Upper lobe of left lung (tissue), 6 donors: ENCODE measurements at regions not wholly inside any gene's neighbourhood (a gene's known extent, or its start where the extent isn't known, plus 50 kb on each side); places are given as distances from the start of the nearest gene placed in this dataset.

Experiments used
- ATAC-seq, 2 donors: fragments of 200-7000 bp; cut with Tn5 transposase; one replicate each; pipeline ENCODE4 v1.9.1; 2022; ENCODE audit warnings: mild to moderate bottlenecking in 2 of 2, moderate library complexity in 2 of 2; ENCODE audit not compliant: low FRiP score in 2 of 2
- DNase-seq, 2 donors: peaks; one replicate each; pipeline ENCODE4 v3.0.0-alpha.2; 2019 to 2020
- H3K27ac ChIP-seq, 4 donors: fragments of 200-600 bp; sonication (generic); one replicate each; pipeline ENCODE4 v1.5.1; 2016 to 2019
- H3K27me3 ChIP-seq, 4 donors: fragments of 200-600 bp; sonication (generic); one replicate each; pipeline ENCODE4 v1.5.1; 2017 to 2019
- H3K36me3 ChIP-seq, 4 donors: fragments of 200-600 bp; sonication (generic); one replicate each; pipeline ENCODE4 v1.5.1; 2016 to 2019
- H3K4me1 ChIP-seq, 4 donors: fragments of 200-600 bp; sonication (generic); one replicate each; pipeline ENCODE4 v1.5.1; 2018 to 2019
- H3K4me3 ChIP-seq, 4 donors: fragments of 200-600 bp; sonication (generic); one replicate each; pipeline ENCODE4 v1.5.1; 2017 to 2019; ENCODE audit warnings: mild to moderate bottlenecking in 2 of 4, moderate library complexity in 1 of 4
- H3K9me3 ChIP-seq, 4 donors: fragments of 200-600 bp; sonication (generic); one replicate each; pipeline ENCODE4 v1.5.1; 2018 to 2019
- EP300 ChIP-seq, 4 donors: sonication (generic); formaldehyde crosslinking; IDR thresholded peaks; one replicate each; pipeline ENCODE4 v1.5.1; 2017; ENCODE audit warnings: antibody characterized with exemption in 4 of 4, control low read depth in 2 of 4
- POLR2A ChIP-seq, 4 donors: fragments of 450-650 bp; IDR thresholded peaks; one replicate each; pipeline ENCODE4 v1.5.1; 2016 to 2017; ENCODE audit warnings: antibody characterized with exemption in 4 of 4, mild to moderate bottlenecking in 2 of 4
- POLR2AphosphoS5 ChIP-seq, 2 donors: sonication (generic); formaldehyde crosslinking; IDR thresholded peaks; one replicate each; pipeline ENCODE4 v1.5.1; 2017; ENCODE audit warnings: antibody characterized with exemption in 2 of 2
- WGBS, 2 donors: methylation state at CpG; one replicate each; pipeline ENCODE4 v1.1.5; 2017 to 2018; 5-methylcytosine and 5-hydroxymethylcytosine counted together
- TF ChIP-seq, protein P1 (sequence below), 6 experiments: fragments of 450-650 bp in 4 of 6; fragments of 200-600 bp in 2 of 6; sonication (generic) in 2 of 6; IDR thresholded peaks; one replicate each; pipeline ENCODE4 v1.5.1; 2016 to 2019; ENCODE audit warnings: antibody characterized with exemption in 6 of 6
- donor health status: DM: no; HTN: no; CAD: no; lungs with moderate emphysema.
- donor health status: DM: no; HTN: yes; CAD: no; lungs with severe emphysema.

DNA sequence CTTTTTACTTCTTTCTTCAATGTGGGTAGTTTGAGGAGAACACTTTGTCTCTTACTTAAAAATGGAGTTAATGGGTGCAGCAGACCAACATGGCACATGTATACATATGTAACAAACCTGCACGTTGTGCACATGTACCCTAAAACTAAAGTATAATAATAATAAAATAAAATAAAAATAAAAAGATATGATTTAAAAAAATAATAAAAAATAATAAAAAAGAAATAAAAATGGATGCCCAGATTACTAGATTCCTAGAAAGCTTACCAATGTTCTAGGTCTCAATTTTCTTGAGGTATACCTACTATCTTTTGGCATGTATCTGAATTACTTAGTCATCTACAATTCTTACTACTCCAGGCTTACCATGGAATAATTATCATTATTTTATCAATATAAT lies 2001.6 kb upstream of the CDH9 start:
- Histone ChIP-seq H3K27me3 (no peaks in the 10 kb centered on the region), H3K4me3 (no peak overlapping the region), H3K4me1 (no peaks in the 10 kb centered on the region), H3K9me3 (no peaks in the 10 kb centered on the region), H3K36me3 (no peaks in the 10 kb centered on the region), H3K27ac (no peak overlapping the region)
- no peak for DNase-seq
- no peak for ATAC-seq
- 67 to 72% methylated on average over 1 of the region's 1 CpG for WGBS, 2 donors
- TF ChIP-seq POLR2A (IDR thresholded peaks at IDR 0.05) (no peak), EP300 (IDR thresholded peaks at IDR 0.05) (no peak)

DNA sequence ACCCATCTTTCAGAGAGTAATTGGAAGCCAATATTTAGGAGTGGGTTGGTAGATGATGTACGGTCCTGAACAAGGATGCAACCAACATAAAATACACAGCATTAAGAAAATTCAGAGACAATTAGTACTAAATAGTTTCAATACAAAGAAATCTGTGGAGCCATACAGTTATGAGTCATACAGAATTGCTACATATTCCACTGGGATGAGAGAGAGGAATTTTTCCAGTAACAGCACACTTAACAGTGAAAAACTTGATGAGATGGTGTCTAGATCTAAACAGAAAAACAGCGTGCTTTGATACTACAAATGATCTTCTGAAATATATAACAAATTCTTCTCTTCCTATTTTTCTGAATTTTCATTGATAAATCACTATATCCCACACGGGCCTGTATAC lies 1999.3 kb upstream of the CDH9 start:
- Histone ChIP-seq H3K4me3 (no peak overlapping the region), H3K27ac (no peak overlapping the region), H3K36me3 (no peaks in the 10 kb centered on the region), H3K9me3 (no peaks in the 10 kb centered on the region), H3K4me1 (no peaks in the 10 kb centered on the region), H3K27me3 (no peaks in the 10 kb centered on the region)
- TF ChIP-seq POLR2A (IDR thresholded peaks at IDR 0.05) (no peak), POLR2AphosphoS5 (IDR thresholded peaks at IDR 0.05) (no peak), EP300 (IDR thresholded peaks at IDR 0.05) (no peak)
- TF ChIP-seq, protein P1, sequence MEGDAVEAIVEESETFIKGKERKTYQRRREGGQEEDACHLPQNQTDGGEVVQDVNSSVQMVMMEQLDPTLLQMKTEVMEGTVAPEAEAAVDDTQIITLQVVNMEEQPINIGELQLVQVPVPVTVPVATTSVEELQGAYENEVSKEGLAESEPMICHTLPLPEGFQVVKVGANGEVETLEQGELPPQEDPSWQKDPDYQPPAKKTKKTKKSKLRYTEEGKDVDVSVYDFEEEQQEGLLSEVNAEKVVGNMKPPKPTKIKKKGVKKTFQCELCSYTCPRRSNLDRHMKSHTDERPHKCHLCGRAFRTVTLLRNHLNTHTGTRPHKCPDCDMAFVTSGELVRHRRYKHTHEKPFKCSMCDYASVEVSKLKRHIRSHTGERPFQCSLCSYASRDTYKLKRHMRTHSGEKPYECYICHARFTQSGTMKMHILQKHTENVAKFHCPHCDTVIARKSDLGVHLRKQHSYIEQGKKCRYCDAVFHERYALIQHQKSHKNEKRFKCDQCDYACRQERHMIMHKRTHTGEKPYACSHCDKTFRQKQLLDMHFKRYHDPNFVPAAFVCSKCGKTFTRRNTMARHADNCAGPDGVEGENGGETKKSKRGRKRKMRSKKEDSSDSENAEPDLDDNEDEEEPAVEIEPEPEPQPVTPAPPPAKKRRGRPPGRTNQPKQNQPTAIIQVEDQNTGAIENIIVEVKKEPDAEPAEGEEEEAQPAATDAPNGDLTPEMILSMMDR (IDR thresholded peaks at IDR 0.05): no peak
- ATAC-seq: no peak
- DNase-seq: no peak
- 78% methylated on average over 3 of the region's 3 CpGs for WGBS, 2 donors

DNA sequence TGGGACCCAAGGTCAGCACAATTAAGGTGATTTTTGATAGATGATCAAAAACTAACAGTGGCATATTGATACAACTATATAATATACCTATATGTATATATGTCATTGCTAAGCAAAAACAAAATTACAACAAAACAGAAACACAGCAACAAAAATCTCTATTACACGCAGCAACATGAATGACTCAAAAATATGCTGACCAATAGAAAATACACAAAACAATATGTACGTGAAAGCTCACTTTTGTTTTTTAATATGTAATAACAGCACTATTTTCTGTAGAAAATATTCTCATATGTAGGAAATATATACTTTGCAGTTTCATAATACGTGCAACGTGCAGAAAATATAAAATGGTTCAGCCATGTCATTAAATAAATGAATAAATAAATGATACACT lies 1985.7 kb upstream of the CDH9 start:
- Histone ChIP-seq H3K36me3 (no peaks in the 10 kb centered on the region), H3K4me3 (no peak overlapping the region), H3K9me3 (no peaks in the 10 kb centered on the region), H3K27ac (no peak overlapping the region), H3K4me1 (no peaks in the 10 kb centered on the region), H3K27me3 (no peaks in the 10 kb centered on the region)
- ATAC-seq (no peak), DNase-seq (no peak)
- no peak for TF ChIP-seq POLR2A (IDR thresholded peaks at IDR 0.05)
- no peak for TF ChIP-seq EP300 (IDR thresholded peaks at IDR 0.05)
- TF ChIP-seq, protein P1 (IDR thresholded peaks at IDR 0.05): no peak
- TF ChIP-seq POLR2AphosphoS5 (IDR thresholded peaks at IDR 0.05): no peak
- 94 to 95% methylated on average over 4 of the region's 4 CpGs for WGBS, 2 donors

DNA sequence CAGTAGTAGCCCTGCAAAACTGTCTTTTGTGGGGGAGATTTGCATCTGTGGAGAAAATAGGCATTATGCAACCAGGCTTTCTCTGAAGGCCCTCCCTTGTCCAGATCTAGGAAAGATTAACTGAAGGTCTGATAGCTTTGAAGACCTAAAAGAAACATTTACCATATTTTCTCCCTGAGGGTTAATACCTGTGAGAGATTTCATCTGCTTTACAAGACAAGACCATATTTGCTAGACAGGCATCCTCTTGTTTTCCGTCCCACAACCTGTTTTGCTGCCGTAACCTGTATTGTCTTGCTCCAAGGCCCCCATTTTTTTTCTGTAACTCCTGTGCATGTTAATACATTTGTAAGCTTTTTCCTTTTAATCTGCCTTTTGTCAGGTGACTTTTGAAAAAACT lies 1985.2 kb upstream of the CDH9 start:
- no peaks in the 10 kb centered on the region for H3K36me3 ChIP-seq
- H3K4me1 ChIP-seq: no peaks in the 10 kb centered on the region
- WGBS, 2 donors: 45 to 48% methylated on average over 2 of the region's 2 CpGs
- no peaks in the 10 kb centered on the region for H3K27me3 ChIP-seq
- no peaks in the 10 kb centered on the region for H3K9me3 ChIP-seq
- DNase-seq (no peak), ATAC-seq (no peak)
- no peak overlapping the region for H3K4me3 ChIP-seq
- no peak for TF ChIP-seq POLR2A (IDR thresholded peaks at IDR 0.05)
- no peak for TF ChIP-seq POLR2AphosphoS5 (IDR thresholded peaks at IDR 0.05)
- no peak for TF ChIP-seq EP300 (IDR thresholded peaks at IDR 0.05)
- H3K27ac ChIP-seq: no peak overlapping the region

DNA sequence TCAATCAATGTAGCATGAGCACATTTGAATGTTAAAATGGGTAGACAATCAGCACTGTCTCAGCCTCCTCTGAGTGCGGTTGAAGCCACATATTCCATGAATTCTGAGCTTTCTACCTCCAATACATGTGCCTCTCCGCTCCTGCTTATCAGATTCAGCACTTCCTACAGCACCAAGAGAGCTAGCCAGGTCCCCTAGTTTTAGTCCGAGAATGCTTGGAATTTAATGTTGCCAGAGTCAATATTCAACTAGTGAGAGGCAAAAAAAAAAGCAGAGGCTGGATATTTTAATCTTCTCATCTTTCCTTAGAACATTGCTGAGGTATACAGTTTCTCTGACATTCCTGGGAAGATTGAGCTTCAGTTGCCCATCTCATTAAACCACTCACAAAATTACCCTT lies 1979.1 kb upstream of the CDH9 start:
- no peak for ATAC-seq
- Histone ChIP-seq H3K27ac (no peak overlapping the region), H3K4me1 (no peaks in the 10 kb centered on the region), H3K36me3 (no peaks in the 10 kb centered on the region), H3K4me3 (no peak overlapping the region), H3K9me3 (no peaks in the 10 kb centered on the region), H3K27me3 (no peaks in the 10 kb centered on the region)
- 62 to 69% methylated on average over 3 of the region's 3 CpGs for WGBS, 2 donors
- DNase-seq: no peak
- TF ChIP-seq POLR2AphosphoS5 (IDR thresholded peaks at IDR 0.05): no peak

DNA sequence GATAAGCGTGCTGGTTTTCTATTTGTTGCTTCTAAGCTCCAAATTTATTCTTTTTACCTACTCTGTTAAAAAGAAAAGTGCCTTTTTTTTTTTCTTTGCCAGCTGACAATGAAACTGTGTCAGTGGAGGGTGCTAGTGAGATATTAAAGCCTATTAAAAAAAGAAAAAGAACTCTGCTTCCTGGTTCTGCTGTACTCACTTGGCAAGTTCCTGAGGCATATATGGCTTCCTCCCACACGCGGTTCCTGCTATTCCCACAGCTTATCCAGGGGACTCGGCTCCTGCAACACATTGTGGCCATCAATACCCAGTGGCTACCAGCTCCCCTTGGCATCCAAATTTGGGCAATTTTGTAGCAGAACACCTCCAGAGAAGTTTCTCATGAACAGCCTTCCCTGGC lies 1977.7 kb upstream of the CDH9 start:
- Histone ChIP-seq H3K4me1 (no peaks in the 10 kb centered on the region), H3K27ac (no peak overlapping the region), H3K36me3 (no peaks in the 10 kb centered on the region), H3K27me3 (no peaks in the 10 kb centered on the region), H3K4me3 (no peak overlapping the region), H3K9me3 (no peaks in the 10 kb centered on the region)
- WGBS, 2 donors: 58 to 78% methylated on average over 4 of the region's 4 CpGs
- ATAC-seq: no peak
- TF ChIP-seq POLR2A (IDR thresholded peaks at IDR 0.05) (no peak), EP300 (IDR thresholded peaks at IDR 0.05) (no peak), POLR2AphosphoS5 (IDR thresholded peaks at IDR 0.05) (no peak)
- TF ChIP-seq, protein P1 (IDR thresholded peaks at IDR 0.05): no peak
- no peak for DNase-seq
